IPS-NIHi11 (cell line): ENCODE measurements at regions not wholly inside any gene's neighbourhood (a gene's known extent, or its start where the extent isn't known, plus 50 kb on each side); places are given as distances from the start of the nearest gene placed in this dataset.
"Not testable (repeated sequence)": the region's sequence is repeated elsewhere in the genome, so short reads cannot be mapped to it uniquely, and the experiment has no call there.

Experiments used
- DNase-seq: peaks from one replicate; pipeline ENCODE4 v3.0.0; 2012; ENCODE audit warnings: mixed read lengths, low spot score

DNA sequence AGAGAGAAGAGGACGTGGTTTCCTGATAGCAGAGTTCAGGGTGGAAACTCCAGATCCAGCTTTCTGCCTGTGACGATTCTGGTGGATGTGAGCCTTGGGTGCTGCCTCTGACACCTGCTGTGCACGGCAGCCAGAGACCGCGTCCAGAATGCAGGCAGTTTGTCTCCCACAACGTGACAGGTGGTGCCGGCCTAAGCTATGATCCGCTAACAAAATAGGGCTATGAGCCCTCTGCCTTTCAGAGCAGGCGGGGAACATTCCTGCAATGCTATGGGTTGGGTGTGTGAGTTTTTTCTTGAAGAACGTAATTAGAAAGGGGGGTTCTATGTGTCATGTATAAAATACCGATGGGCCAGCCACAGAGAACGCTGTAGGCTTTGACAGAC lies 297.3 kb upstream of the PRKCQ start:
- DNase-seq: no peak

DNA sequence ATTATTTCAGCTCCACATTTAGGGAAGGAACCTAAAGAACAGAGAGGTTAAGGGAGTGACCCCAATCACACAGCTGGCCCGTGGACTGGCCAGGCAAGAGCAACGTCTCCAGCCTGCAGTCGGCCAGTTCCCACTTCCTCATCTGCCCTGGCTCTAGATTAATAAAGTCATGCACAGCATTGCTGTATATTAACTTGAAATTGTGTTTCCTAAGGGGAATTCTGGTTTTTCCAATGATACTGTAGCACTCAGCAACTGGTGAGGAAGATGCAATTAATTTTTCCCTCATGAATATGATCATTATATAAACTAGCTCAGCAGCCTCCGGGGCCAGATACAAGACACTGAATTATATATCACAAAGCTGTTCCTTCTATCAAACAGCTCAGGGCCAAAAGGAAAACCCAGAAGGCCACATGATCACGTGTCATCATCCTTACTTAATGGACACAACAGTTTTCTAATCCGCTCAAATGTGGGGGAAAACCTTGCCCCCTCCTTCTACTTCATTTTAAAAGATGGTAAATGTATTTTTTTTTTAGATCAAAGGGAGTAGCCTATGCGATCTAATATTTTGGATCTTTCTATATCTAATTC lies 295.3 kb upstream of the PRKCQ start:
- no peak for DNase-seq

DNA sequence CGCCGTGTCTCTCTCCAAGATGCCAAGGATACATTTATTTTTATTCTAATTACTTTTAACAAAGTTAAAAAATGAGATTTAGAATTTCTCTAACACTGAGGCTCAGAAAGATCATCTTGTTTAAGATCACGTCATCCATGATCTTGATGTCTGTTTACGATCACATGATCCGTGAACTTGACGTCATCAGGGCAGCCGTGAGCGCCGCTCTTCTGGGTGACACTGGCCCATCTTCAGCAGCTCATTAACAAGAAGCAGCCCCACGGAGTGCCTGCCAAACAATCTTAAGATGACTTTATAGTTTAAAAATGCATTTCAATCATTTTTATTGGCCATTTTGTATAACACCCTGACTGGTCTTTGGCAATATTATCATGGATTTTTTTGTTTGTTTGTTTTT lies 291.1 kb upstream of the PRKCQ start:
- DNase-seq: no peak

- DNase-seq: no peak
Observed at GRCh38 chr10:6868036-6868725, 288.1 kb upstream of the PRKCQ start.

GRCh38 chr10:6866757-6867156 lies 286.7 kb upstream of the PRKCQ start:
- no peak for DNase-seq

GRCh38 chr10:6864142-6864541 lies 284.1 kb upstream of the PRKCQ start:
- DNase-seq: no peak

DNA sequence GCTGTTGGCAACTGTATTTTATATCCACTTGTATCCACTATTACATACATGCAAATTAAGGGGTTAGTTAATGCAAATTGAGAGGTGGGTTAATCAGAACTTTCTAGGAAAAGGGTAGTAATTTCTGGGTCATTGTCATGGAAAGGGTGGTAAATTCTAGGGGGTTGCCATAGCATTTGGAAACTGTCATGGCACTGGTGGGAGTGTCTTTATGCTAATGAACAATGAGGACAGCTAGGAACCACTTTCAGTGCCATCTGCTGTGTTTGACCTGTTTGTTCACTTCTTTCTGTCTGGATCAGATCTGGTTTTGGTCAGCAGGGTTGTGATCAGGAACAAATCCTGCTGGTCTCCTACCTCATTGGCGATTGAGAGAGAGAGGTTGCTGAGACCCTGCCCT lies 283.3 kb upstream of the PRKCQ start:
- no peak for DNase-seq

- no peak for DNase-seq
Observed at GRCh38 chr10:6850452-6850851, 270.4 kb upstream of the PRKCQ start.

GRCh38 chr10:6847561-6847960 lies 267.5 kb upstream of the PRKCQ start:
- DNase-seq: no peak

DNA sequence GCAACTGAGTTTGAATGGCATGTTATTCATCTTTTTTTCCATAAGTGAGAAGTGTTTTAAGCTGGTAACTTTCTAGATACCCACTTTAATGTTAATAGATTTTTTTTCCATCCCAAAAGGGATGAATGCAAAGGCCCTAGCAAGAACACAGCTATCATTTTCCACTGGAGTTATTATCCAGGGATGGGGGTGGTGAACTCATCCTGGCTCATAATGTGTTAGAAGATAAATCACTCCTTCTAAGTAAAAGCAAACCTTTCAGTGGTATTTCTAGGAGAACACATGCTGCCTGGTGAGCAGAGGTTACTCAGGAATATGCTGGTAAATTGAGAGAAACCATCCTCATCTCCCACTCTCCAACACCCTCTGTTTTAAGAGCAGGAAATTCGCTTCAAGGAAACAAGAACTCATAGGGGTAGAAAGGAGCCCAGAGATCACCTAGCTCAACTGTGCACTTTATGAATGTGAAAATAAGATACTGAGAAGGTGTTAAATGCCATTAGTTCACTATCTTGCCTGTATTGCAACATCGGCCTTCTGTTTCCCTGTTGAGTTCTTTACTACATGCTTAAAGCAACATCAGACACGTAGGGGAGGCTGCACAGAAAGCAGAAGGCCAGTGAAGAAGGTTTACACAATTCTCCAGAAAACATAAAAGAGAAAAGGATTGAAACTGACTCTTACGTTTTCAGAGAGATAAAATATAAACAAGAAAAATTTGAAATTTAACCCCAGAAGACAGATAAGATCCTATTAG lies 264.0 kb upstream of the PRKCQ start:
- DNase-seq: no peak

- no peak for DNase-seq
Observed at GRCh38 chr10:6843481-6843881, 263.4 kb upstream of the PRKCQ start.

GRCh38 chr10:6842722-6843121 lies 262.6 kb upstream of the PRKCQ start:
- DNase-seq: no peak

GRCh38 chr10:6841761-6842160 lies 261.7 kb upstream of the PRKCQ start:
- DNase-seq: no peak

DNA sequence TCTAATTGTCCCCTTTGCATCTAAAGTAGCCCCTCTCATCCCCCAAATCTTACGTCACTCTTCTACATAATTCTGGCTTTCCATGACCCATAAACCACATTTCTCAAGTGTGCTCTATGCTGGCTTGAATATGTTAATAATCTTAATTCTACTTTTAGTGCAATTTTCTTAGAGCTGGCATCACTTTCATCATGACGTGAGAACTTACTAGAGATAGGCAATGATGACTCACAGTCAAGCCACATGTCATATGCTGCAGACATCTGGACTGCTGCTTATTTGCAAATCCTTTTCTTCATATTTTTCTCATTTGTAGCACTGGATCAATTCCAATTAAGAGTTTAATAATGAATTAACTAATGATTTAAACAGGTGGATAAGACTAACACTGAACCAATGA lies 260.7 kb upstream of the PRKCQ start:
- no peak for DNase-seq

GRCh38 chr10:6840201-6840691 lies 260.2 kb upstream of the PRKCQ start:
- DNase-seq: no peak

GRCh38 chr10:6838118-6838517 lies 258.0 kb upstream of the PRKCQ start:
- DNase-seq: no peak

- DNase-seq: no peak
Observed at GRCh38 chr10:6833458-6834011, 253.5 kb upstream of the PRKCQ start.

GRCh38 chr10:6830981-6831380 lies 250.9 kb upstream of the PRKCQ start:
- not testable (repeated sequence) for DNase-seq

GRCh38 chr10:6824793-6825192 lies 244.7 kb upstream of the PRKCQ start:
- DNase-seq: not testable (repeated sequence)

DNA sequence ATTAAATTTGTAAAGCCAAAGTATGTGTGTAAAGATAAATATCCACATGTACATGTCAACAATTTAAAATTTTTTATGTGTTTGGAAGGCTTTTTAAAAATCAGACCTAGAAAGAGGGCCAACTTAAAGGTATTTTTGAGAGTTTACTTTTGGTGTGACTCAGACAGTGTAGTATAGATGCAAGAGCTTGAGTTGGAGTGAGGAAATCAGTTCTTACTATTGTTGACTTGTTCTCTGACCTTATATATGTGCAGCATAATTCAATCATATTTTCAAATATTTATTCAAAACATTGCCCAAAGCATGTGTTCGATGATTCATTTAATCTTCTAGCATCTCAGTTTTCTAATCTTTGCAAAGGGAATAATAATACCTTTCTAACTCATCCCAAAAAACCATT lies 243.7 kb upstream of the PRKCQ start:
- DNase-seq: no peak

DNA sequence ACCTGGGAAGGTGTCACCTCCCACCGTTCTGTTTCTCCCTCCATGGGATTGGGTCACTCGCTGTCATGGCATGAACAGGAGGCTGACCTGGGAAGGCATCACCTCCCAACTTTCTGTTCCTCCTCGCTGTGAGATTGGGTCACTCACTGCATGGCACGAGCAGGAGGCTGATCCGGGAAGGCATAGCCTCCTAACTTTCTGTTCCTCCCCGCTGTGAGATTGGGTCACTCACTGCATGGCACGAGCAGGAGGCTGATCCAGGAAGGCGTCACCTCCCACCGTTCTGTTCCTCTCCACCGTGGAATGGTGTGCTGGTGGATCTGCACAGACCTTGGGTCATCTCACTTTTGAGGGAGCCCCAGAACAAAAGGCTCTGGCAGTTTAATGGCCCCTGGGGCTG lies 239.2 kb upstream of the PRKCQ start:
- DNase-seq: no peak

DNA sequence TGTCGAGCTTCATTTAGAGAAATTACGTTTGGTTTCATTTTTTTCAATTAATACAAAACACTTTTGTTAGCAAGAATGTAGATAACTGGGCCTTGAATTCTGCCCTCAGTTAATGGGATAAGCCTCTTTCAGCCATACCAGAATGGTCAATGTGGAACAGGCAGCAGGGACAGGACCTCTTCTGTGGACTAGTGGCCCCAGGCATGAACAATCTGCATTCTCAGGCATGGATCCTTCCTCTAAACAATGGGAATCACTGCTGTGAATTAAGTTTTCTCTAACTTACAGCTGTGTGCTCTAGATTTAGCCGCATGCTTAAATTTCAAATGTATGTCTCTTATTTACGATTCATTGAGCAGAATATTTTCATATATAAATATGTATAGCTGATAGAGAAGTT lies 237.7 kb upstream of the PRKCQ start:
- no peak for DNase-seq

DNA sequence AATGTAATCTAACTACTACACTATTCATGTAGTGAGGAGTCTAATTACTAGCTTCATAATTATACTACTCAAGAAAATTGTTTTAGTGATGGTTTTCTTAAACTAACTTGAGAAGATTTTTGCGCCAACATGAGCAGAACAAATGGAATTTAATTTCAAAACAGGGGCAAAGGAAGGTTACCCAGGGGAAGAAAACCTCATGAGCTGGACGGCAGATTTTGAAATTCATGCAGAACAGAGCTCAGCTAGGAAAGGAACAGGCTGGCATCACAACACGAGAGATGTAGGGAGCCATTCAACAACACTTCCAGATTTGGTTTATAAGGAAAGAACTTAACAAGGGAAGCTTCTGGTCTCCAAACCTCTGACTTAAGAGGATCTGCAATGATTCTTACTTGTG lies 235.3 kb upstream of the PRKCQ start:
- DNase-seq: no peak
